T-cell (primary cell): ENCODE measurements at regions not wholly inside any gene's neighbourhood (a gene's known extent, or its start where the extent isn't known, plus 50 kb on each side); places are given as distances from the start of the nearest gene placed in this dataset.

Source experiments
- ATAC-seq, 4 experiments: fragments of 200-7000 bp in 3 of 4; fragments of 150-1000 bp in 1 of 4; cut with Tn5 transposase; replicated peaks in 1 of 4; 1 replicate in 3 of 4; 2 replicates in 1 of 4; pipeline ENCODE4 v1.10.0; 2021; ENCODE audit warnings: moderate library complexity in 3 of 4, mild to moderate bottlenecking in 2 of 4, moderate number of reproducible peaks in 1 of 4
- CTCF ChIA-PET, 2 donors: fragments of 300-600 bp; sonication (Branson Sonifier 250); formaldehyde crosslinking; loops; one replicate each; lab custom pipeline; 2022; ENCODE audit warnings: antibody characterized with exemption in 2 of 2; lab: Charles Lee
- POLR2A ChIA-PET, 2 donors: fragments of 300-600 bp; sonication (Branson Sonifier 250); formaldehyde crosslinking; loops; one replicate each; lab custom pipeline; 2022; ENCODE audit warnings: antibody characterized with exemption in 2 of 2; lab: Charles Lee
- DNase-seq, 35 experiments: peaks; one replicate each; pipeline versions ENCODE4 v3.0.0 to v3.0.0-alpha.2; 2013 to 2023
- H3K27ac ChIP-seq: one replicate; pipeline ENCODE4 v1.5.1; 2013; ENCODE audit warnings: low read length
- H3K27me3 ChIP-seq, 2 experiments: replicated peaks in 1 of 2; 1 replicate in 1 of 2; 2 replicates in 1 of 2; pipeline versions ENCODE4 v1.6.1 to v1.7.0; 2013; ENCODE audit warnings: low read length in 1 of 2, mixed read lengths in 1 of 2; ENCODE audit not compliant: control insufficient read depth in 2 of 2, insufficient read depth in 2 of 2; ENCODE audit errors: extremely low read depth in 1 of 2
- H3K36me3 ChIP-seq, 2 donors: 1 replicate in 1 of 2; 2 replicates in 1 of 2; pipeline versions ENCODE4 v1.6.1 to v1.7.0; 2013; ENCODE audit warnings: low read length in 1 of 2; ENCODE audit not compliant: control insufficient read depth in 2 of 2, insufficient read depth in 1 of 2; ENCODE audit errors: extremely low read depth in 1 of 2
- H3K4me1 ChIP-seq, 2 experiments: 1 replicate in 1 of 2; 2 replicates in 1 of 2; pipeline versions ENCODE4 v1.6.1 to v1.7.0; 2013; ENCODE audit warnings: low read length in 2 of 2, mixed read lengths in 1 of 2; ENCODE audit not compliant: insufficient read depth in 2 of 2, control insufficient read depth in 1 of 2; ENCODE audit errors: extremely low read depth in 1 of 2
- H3K4me3 ChIP-seq, 2 donors: 1 replicate in 1 of 2; 2 replicates in 1 of 2; pipeline versions ENCODE4 v1.5.1 to v1.7.0; 2013; ENCODE audit warnings: mild to moderate bottlenecking in 2 of 2, low read length in 1 of 2, moderate library complexity in 1 of 2; ENCODE audit not compliant: control insufficient read depth in 1 of 2; ENCODE audit errors: extremely low read depth in 1 of 2
- H3K9me3 ChIP-seq: 2 replicates; pipeline ENCODE4 v1.7.0; 2013
- H3K27ac Mint-ChIP-seq, 2 donors: one replicate each; pipeline ENCODE4 v1.8.0; 2020 to 2021; ENCODE audit warnings: mild to moderate bottlenecking in 2 of 2, mixed read lengths in 2 of 2
- H3K27me3 Mint-ChIP-seq, 2 donors: one replicate each; pipeline ENCODE4 v1.8.0; 2021 to 2022; ENCODE audit warnings: mixed read lengths in 2 of 2
- H3K36me3 Mint-ChIP-seq: one replicate; pipeline ENCODE4 v1.8.0; 2021; ENCODE audit warnings: mixed read lengths
- H3K4me1 Mint-ChIP-seq, 3 donors: one replicate each; pipeline ENCODE4 v1.8.0; 2020 to 2022; ENCODE audit warnings: mixed read lengths in 3 of 3, mild to moderate bottlenecking in 1 of 3
- H3K4me3 Mint-ChIP-seq, 3 donors: one replicate each; pipeline ENCODE4 v1.8.0; 2020 to 2022; ENCODE audit warnings: mild to moderate bottlenecking in 3 of 3, mixed read lengths in 3 of 3, moderate library complexity in 3 of 3
- H3K9me3 Mint-ChIP-seq, 3 donors: one replicate each; pipeline ENCODE4 v1.8.0; 2020 to 2022; ENCODE audit warnings: mixed read lengths in 3 of 3
- WGBS: methylation state at CpG from one replicate; pipeline ENCODE4 v1.1.5; 2013; ENCODE audit warnings: missing lambda C conversion rate; ENCODE audit not compliant: insufficient coverage; 5-methylcytosine and 5-hydroxymethylcytosine counted together

DNA sequence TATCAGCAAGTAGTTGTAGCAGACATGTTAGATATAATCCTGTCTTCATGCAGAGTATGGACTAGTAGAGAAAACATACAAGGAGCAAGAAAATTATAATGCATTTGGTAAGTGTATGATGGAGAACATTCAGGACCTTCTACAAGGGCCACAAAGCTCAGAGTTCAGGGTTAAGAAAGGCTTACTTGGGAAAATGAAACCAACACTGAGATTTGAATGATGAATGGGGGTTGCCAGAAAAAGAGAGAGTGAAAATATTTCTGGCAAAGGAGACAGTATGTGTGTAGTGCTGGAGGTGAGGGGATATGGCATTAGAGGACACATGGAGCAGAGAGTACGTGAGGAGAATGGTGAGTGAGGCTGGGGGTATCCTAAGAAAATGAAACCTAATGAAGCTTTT lies 169.8 kb upstream of the STK32A start:
- ChIA-PET POLR2A (no interaction called here), CTCF (no interaction called here)
- 67% methylated on average over 1 of the region's 1 CpG for WGBS
- H3K9me3 Mint-ChIP-seq, result no peaks in the 10 kb centered on the region
- DNase-seq (no peak), ATAC-seq (no peak)
- H3K9me3 ChIP-seq, result no peaks in the 10 kb centered on the region
- H3K4me3 ChIP-seq, result no peak overlapping the region
- no peaks in the 10 kb centered on the region for H3K36me3 ChIP-seq
- H3K27ac Mint-ChIP-seq, result no peak overlapping the region
- H3K27ac ChIP-seq, result no peak overlapping the region
- no peaks in the 10 kb centered on the region for H3K36me3 Mint-ChIP-seq
- H3K4me1 ChIP-seq, result no peaks in the 10 kb centered on the region
- H3K27me3 ChIP-seq, result no peaks in the 10 kb centered on the region
- H3K4me3 Mint-ChIP-seq, result no peak overlapping the region
- peaks cover 0 to 8% (median 7%) of the 10 kb centered on the region in 3 donors for H3K4me1 Mint-ChIP-seq
- H3K27me3 Mint-ChIP-seq, result peaks cover 0 to 2% of the 10 kb centered on the region in 2 donors

- Mint-ChIP-seq H3K4me3 (no peak overlapping the region), H3K4me1 (peaks cover 0 to 8% (median 7%) of the 10 kb centered on the region in 3 donors), H3K27me3 (peaks cover 1 to 7% of the 10 kb centered on the region in 2 donors), H3K27ac (no peak overlapping the region), H3K9me3 (no peaks in the 10 kb centered on the region), H3K36me3 (no peaks in the 10 kb centered on the region)
- ATAC-seq (no peak), DNase-seq (no peak)
- no peaks in the 10 kb centered on the region for H3K27me3 ChIP-seq
- H3K4me1 ChIP-seq, result no peaks in the 10 kb centered on the region
- no peaks in the 10 kb centered on the region for H3K9me3 ChIP-seq
- H3K27ac ChIP-seq, result no peak overlapping the region
- 100% methylated on average over 1 of the region's 4 CpGs for WGBS
- H3K36me3 ChIP-seq, result no peaks in the 10 kb centered on the region
- POLR2A ChIA-PET, result no interaction called here
- CTCF ChIA-PET, result no interaction called here
- H3K4me3 ChIP-seq, result no peak overlapping the region
These were observed 165.8 kb upstream of the STK32A start for GRCh38 chr5:147068998-147069397.

GRCh38 chr5:147072622-147073021 lies 162.2 kb upstream of the STK32A start:
- no CpG with 5 or more reads among the region's 2 CpGs for WGBS
- Mint-ChIP-seq H3K4me3 (no peak overlapping the region), H3K27me3 (peaks cover 1 to 7% of the 10 kb centered on the region in 2 donors), H3K4me1 (no peaks in the 10 kb centered on the region), H3K27ac (no peak overlapping the region), H3K9me3 (no peaks in the 10 kb centered on the region), H3K36me3 (no peaks in the 10 kb centered on the region)
- Histone ChIP-seq H3K4me3 (no peak overlapping the region), H3K27ac (no peak overlapping the region), H3K27me3 (no peaks in the 10 kb centered on the region), H3K4me1 (no peaks in the 10 kb centered on the region), H3K36me3 (no peaks in the 10 kb centered on the region), H3K9me3 (no peaks in the 10 kb centered on the region)
- POLR2A ChIA-PET, result no interaction called here
- DNase-seq (no peak), ATAC-seq (no peak)
- CTCF ChIA-PET, result no interaction called here

DNA sequence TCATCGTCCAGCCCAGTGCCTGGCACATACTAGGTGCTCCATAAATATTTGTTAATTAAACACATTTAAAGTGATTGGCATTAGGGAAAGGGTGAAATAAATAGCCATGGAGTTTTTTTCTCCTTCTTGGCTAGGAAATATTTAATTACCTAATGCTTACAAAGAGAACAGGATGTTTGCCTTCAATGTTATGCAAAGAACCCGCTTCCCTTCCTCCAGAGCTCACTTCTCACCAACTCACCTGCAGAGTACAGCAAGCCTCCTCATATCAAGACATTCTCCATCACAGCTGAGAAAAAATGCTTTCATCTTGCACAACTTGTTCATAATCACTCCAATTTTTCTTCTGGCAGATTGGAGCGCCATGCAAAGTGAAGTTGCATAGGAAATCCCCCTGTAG lies 161.7 kb upstream of the STK32A start:
- H3K4me1 ChIP-seq, result no peaks in the 10 kb centered on the region
- no peak overlapping the region for H3K4me3 ChIP-seq
- no peak overlapping the region for H3K27ac ChIP-seq
- CTCF ChIA-PET, result no interaction called here
- DNase-seq (no peak), ATAC-seq (no peak)
- POLR2A ChIA-PET, result no interaction called here
- peaks cover 1 to 7% of the 10 kb centered on the region in 2 donors for H3K27me3 Mint-ChIP-seq
- no peaks in the 10 kb centered on the region for H3K4me1 Mint-ChIP-seq
- H3K9me3 Mint-ChIP-seq, result no peaks in the 10 kb centered on the region
- H3K36me3 Mint-ChIP-seq, result no peaks in the 10 kb centered on the region
- no peak overlapping the region for H3K27ac Mint-ChIP-seq
- no CpG with 5 or more reads among the region's 3 CpGs for WGBS
- no peaks in the 10 kb centered on the region for H3K9me3 ChIP-seq
- no peak overlapping the region for H3K4me3 Mint-ChIP-seq
- no peaks in the 10 kb centered on the region for H3K36me3 ChIP-seq
- H3K27me3 ChIP-seq, result no peaks in the 10 kb centered on the region

GRCh38 chr5:147075187-147075586 lies 159.6 kb upstream of the STK32A start:
- ATAC-seq, result no peak

DNA sequence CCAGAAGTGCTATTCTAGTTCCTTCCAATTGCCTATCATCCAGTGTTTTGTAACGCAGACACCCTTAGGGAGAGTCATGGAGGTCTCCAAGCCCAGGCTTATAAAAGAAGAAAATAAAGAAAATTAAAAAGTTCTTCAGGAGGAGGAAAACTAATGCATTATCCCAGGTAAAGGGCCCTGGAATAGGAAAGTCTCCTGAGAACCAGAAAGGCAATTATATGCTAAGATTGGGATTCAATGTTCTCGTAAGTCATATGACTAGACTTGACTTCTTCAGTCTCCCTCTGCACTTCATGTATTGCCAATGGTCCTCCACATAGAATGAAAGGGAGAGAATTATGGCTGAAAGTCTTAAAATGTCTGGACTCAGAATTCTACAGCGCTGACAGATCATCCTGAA lies 154.4 kb upstream of the STK32A start:
- CTCF ChIA-PET, result no interaction called here
- no peak overlapping the region for H3K4me3 Mint-ChIP-seq

More at GRCh38 chr5:147075187-147075586, 159.6 kb upstream of the STK32A start:
- H3K4me3 ChIP-seq, result no peak overlapping the region
- Mint-ChIP-seq H3K27ac (no peak overlapping the region), H3K36me3 (no peaks in the 10 kb centered on the region), H3K4me1 (no peaks in the 10 kb centered on the region), H3K27me3 (peaks cover 1 to 7% of the 10 kb centered on the region in 2 donors), H3K9me3 (no peaks in the 10 kb centered on the region), H3K4me3 (no peak overlapping the region)
- no peaks in the 10 kb centered on the region for H3K36me3 ChIP-seq
- H3K9me3 ChIP-seq, result no peaks in the 10 kb centered on the region
- POLR2A ChIA-PET, result no interaction called here
- H3K27me3 ChIP-seq, result no peaks in the 10 kb centered on the region
- CTCF ChIA-PET, result no interaction called here
- H3K27ac ChIP-seq, result no peak overlapping the region
- DNase-seq, result no peak
- H3K4me1 ChIP-seq, result no peaks in the 10 kb centered on the region
- WGBS, result no CpG with 5 or more reads among the region's 1 CpG

DNA sequence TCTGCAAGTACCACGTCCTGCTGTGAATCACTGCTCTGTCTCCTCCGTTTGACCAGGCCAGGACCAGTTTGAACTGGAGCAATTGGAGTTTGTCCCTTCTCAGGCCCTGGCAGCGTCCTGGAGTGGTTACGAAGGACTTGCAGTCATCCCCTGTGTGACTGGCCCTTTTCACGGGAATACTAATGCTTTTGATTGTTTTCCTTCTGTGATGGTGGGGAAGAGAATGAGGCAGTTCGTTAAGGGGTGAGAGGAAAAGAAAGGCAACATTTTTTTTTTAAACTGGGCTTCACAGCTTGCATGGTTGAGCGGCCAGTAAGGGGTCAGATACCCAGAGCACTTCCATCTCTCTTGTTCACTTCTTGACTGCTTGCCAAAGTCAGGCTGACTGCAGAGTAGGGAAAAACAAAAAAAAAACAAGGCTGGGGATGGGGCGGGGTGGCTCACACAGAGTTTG lies 153.5 kb upstream of the STK32A start:
- Histone ChIP-seq H3K4me1 (no peaks in the 10 kb centered on the region), H3K27ac (no peak overlapping the region), H3K36me3 (no peaks in the 10 kb centered on the region), H3K9me3 (no peaks in the 10 kb centered on the region), H3K27me3 (no peaks in the 10 kb centered on the region), H3K4me3 (no peak overlapping the region)
- H3K9me3 Mint-ChIP-seq, result no peaks in the 10 kb centered on the region
- ChIA-PET POLR2A (no interaction called here), CTCF (no interaction called here)
- no peak for DNase-seq
- WGBS, result 57% methylated on average over 6 of the region's 8 CpGs
- H3K27ac Mint-ChIP-seq, result no peak overlapping the region
- no peaks in the 10 kb centered on the region for H3K27me3 Mint-ChIP-seq
- no peaks in the 10 kb centered on the region for H3K36me3 Mint-ChIP-seq
- no peak for ATAC-seq
- H3K4me1 Mint-ChIP-seq, result no peaks in the 10 kb centered on the region
- no peak overlapping the region for H3K4me3 Mint-ChIP-seq

More for the DNA sequence above, 154.4 kb upstream of the STK32A start:
- Histone ChIP-seq H3K9me3 (no peaks in the 10 kb centered on the region), H3K27ac (no peak overlapping the region), H3K36me3 (no peaks in the 10 kb centered on the region), H3K27me3 (no peaks in the 10 kb centered on the region), H3K4me3 (no peak overlapping the region), H3K4me1 (no peaks in the 10 kb centered on the region)
- ATAC-seq, result no peak
- no peaks in the 10 kb centered on the region for H3K9me3 Mint-ChIP-seq
- H3K36me3 Mint-ChIP-seq, result no peaks in the 10 kb centered on the region
- no peaks in the 10 kb centered on the region for H3K4me1 Mint-ChIP-seq
- POLR2A ChIA-PET, result no interaction called here
- WGBS, result no CpG with 5 or more reads among the region's 3 CpGs
- H3K27me3 Mint-ChIP-seq, result no peaks in the 10 kb centered on the region
- H3K27ac Mint-ChIP-seq, result no peak overlapping the region
- DNase-seq, result no peak
